ENCODE measurements at regions not wholly inside any gene's neighbourhood (a gene's known extent, or its start where the extent isn't known, plus 50 kb on each side); places are given as distances from the start of the nearest gene placed in this dataset.

- TF ChIP-seq TAF1 (IDR thresholded peaks at IDR 0.05; ENCODE audit: low read depth) (no peak), MAX (IDR thresholded peaks at IDR 0.05) (no peak), CEBPB (IDR thresholded peaks at IDR 0.05) (no peak), EP300 (IDR thresholded peaks at IDR 0.05; ENCODE audit: borderline replicate concordance) (no peak), RAD21 (IDR thresholded peaks at IDR 0.05; ENCODE audit: low read depth) (no peak), ZBTB7A (IDR thresholded peaks at IDR 0.05; ENCODE audit: low read depth) (no peak), NFIC (IDR thresholded peaks at IDR 0.05) (no peak), TCF12 (IDR thresholded peaks at IDR 0.05; ENCODE audit: low read depth) (no peak), TEAD4 (IDR thresholded peaks at IDR 0.05) (no peak), USF1 (IDR thresholded peaks at IDR 0.05) (no peak), REST (IDR thresholded peaks at IDR 0.05; ENCODE audit: low read depth) (no peak), FOXM1 (IDR thresholded peaks at IDR 0.05; ENCODE audit: borderline replicate concordance, low read depth) (no peak), CREB1 (IDR thresholded peaks at IDR 0.05; ENCODE audit: low read depth) (no peak), YY1 (IDR thresholded peaks at IDR 0.05; ENCODE audit: low read depth) (no peak), EGR1 (IDR thresholded peaks at IDR 0.05) (no peak)
Measured at GRCh38 chr5:152884006-152884405, 478.9 kb upstream of the NMUR2 start.

- TF ChIP-seq NFIC (IDR thresholded peaks at IDR 0.05) (no peak), REST (IDR thresholded peaks at IDR 0.05; ENCODE audit: low read depth) (no peak), MAX (IDR thresholded peaks at IDR 0.05) (no peak), CEBPB (IDR thresholded peaks at IDR 0.05) (no peak), EP300 (IDR thresholded peaks at IDR 0.05; ENCODE audit: borderline replicate concordance) (no peak)
Measured at GRCh38 chr5:152900332-152900731, 495.3 kb upstream of the NMUR2 start.

- TF ChIP-seq YY1 (IDR thresholded peaks at IDR 0.05; ENCODE audit: low read depth): no peak
- no peak for TF ChIP-seq REST (IDR thresholded peaks at IDR 0.05; ENCODE audit: low read depth)
- no peak for TF ChIP-seq CREB1 (IDR thresholded peaks at IDR 0.05; ENCODE audit: low read depth)
- TF ChIP-seq RAD21 (IDR thresholded peaks at IDR 0.05; ENCODE audit: low read depth): no peak
- no peak for TF ChIP-seq NFIC (IDR thresholded peaks at IDR 0.05)
- TF ChIP-seq TCF12 (IDR thresholded peaks at IDR 0.05; ENCODE audit: low read depth): no peak
- no peak for TF ChIP-seq EGR1 (IDR thresholded peaks at IDR 0.05)
- no peak for TF ChIP-seq USF1 (IDR thresholded peaks at IDR 0.05)
- TF ChIP-seq MAX (IDR thresholded peaks at IDR 0.05): no peak
- TF ChIP-seq ZBTB7A (IDR thresholded peaks at IDR 0.05; ENCODE audit: low read depth): no peak
Measured at GRCh38 chr5:152901754-152902153, 496.7 kb upstream of the NMUR2 start.

- TF ChIP-seq RAD21 (IDR thresholded peaks at IDR 0.05; ENCODE audit: low read depth) (no peak), ZBTB7A (IDR thresholded peaks at IDR 0.05; ENCODE audit: low read depth) (no peak), FOXM1 (IDR thresholded peaks at IDR 0.05; ENCODE audit: borderline replicate concordance, low read depth) (no peak), MAX (IDR thresholded peaks at IDR 0.05) (no peak), CREB1 (IDR thresholded peaks at IDR 0.05; ENCODE audit: low read depth) (no peak), REST (IDR thresholded peaks at IDR 0.05; ENCODE audit: low read depth) (no peak), TCF12 (IDR thresholded peaks at IDR 0.05; ENCODE audit: low read depth) (no peak), TAF1 (IDR thresholded peaks at IDR 0.05; ENCODE audit: low read depth) (no peak), YY1 (IDR thresholded peaks at IDR 0.05; ENCODE audit: low read depth) (no peak), EP300 (IDR thresholded peaks at IDR 0.05; ENCODE audit: borderline replicate concordance) (no peak), TEAD4 (IDR thresholded peaks at IDR 0.05) (no peak), USF1 (IDR thresholded peaks at IDR 0.05) (no peak), EGR1 (IDR thresholded peaks at IDR 0.05) (no peak), NFIC (IDR thresholded peaks at IDR 0.05) (no peak), CEBPB (IDR thresholded peaks at IDR 0.05) (no peak)
Measured at GRCh38 chr5:152905286-152905685, 500.2 kb upstream of the NMUR2 start.

All from Ishikawa (cell line).